HepG2 (cell line): ENCODE measurements at regions not wholly inside any gene's neighbourhood (a gene's known extent, or its start where the extent isn't known, plus 50 kb on each side); places are given as distances from the start of the nearest gene placed in this dataset.
A peak's percentile ranks its signal among the peaks of the same experiment; 100 is the strongest.

Source experiments
- ARHGAP35 ChIP-seq: sonication (generic); formaldehyde crosslinking; IDR thresholded peaks from 2 replicates; pipeline ENCODE4 v1.9.0; 2022; ENCODE audit warnings: mild to moderate bottlenecking, inconsistent platforms, moderate library complexity, missing genetic modification reagents, borderline replicate concordance
- ATF7 ChIP-seq, 2 experiments: fragments of 450-650 bp in 1 of 2; sonication (generic) in 1 of 2; formaldehyde crosslinking in 1 of 2; IDR thresholded peaks; 2 replicates each; pipeline versions ENCODE4 v1.4.0 to v1.6.1; 2016 to 2020; ENCODE audit warnings: antibody characterized with exemption in 1 of 2, mild to moderate bottlenecking in 1 of 2, missing genetic modification reagents in 1 of 2
- DR1 ChIP-seq: sonication (generic); formaldehyde crosslinking; IDR thresholded peaks from 2 replicates; pipeline ENCODE4 v1.8.0; 2021; ENCODE audit warnings: mild to moderate bottlenecking, missing genetic modification reagents, inconsistent platforms
- FOXP1 ChIP-seq, 2 experiments: fragments of 450-650 bp in 1 of 2; IDR thresholded peaks; 2 replicates each; pipeline ENCODE4 v1.6.1; 2017 to 2018; ENCODE audit warnings: antibody characterized with exemption in 1 of 2
- KLF15 ChIP-seq: sonication (generic); formaldehyde crosslinking; IDR thresholded peaks from 2 replicates; pipeline ENCODE4 v1.8.1; 2023; ENCODE audit warnings: borderline replicate concordance, mild to moderate bottlenecking, inconsistent platforms, missing genetic modification reagents, mixed read lengths
- MXD4 ChIP-seq: IDR thresholded peaks from 2 replicates; pipeline ENCODE4 v1.6.1; 2016; ENCODE audit warnings: mild to moderate bottlenecking, missing biosample characterization, missing genetic modification reagents
- NRL ChIP-seq: sonication (generic); formaldehyde crosslinking; IDR thresholded peaks from 2 replicates; pipeline ENCODE4 v1.5.0; 2020; ENCODE audit warnings: missing genetic modification reagents, mild to moderate bottlenecking, moderate library complexity, borderline replicate concordance
- ZNF101 ChIP-seq: sonication (generic); formaldehyde crosslinking; IDR thresholded peaks from 2 replicates; pipeline ENCODE4 v1.4.0; 2020; ENCODE audit warnings: mild to moderate bottlenecking, low read depth, missing genetic modification reagents, borderline replicate concordance
- ZNF232 ChIP-seq: sonication (generic); formaldehyde crosslinking; IDR thresholded peaks from 2 replicates; pipeline ENCODE4 v1.4.0; 2020; ENCODE audit warnings: missing genetic modification reagents, borderline replicate concordance
- ZNF337 ChIP-seq: sonication (generic); formaldehyde crosslinking; IDR thresholded peaks from 2 replicates; pipeline ENCODE4 v1.5.1; 2020; ENCODE audit warnings: missing genetic modification reagents, low read depth, mild to moderate bottlenecking, borderline replicate concordance
- ZNF367 ChIP-seq: sonication (generic); formaldehyde crosslinking; IDR thresholded peaks from 2 replicates; pipeline ENCODE4 v1.4.0; 2020; ENCODE audit warnings: missing genetic modification reagents, borderline replicate concordance
- ZNF484 ChIP-seq: sonication (generic); formaldehyde crosslinking; IDR thresholded peaks from 2 replicates; pipeline ENCODE4 v1.5.1; 2020; ENCODE audit warnings: mild to moderate bottlenecking, low read depth, missing genetic modification reagents, borderline replicate concordance
- ZNF570 ChIP-seq: sonication (generic); formaldehyde crosslinking; IDR thresholded peaks from 2 replicates; pipeline ENCODE4 v1.4.0; 2020; ENCODE audit warnings: mild to moderate bottlenecking, missing genetic modification reagents, borderline replicate concordance
- ZNF709 ChIP-seq: sonication (generic); formaldehyde crosslinking; IDR thresholded peaks from 2 replicates; pipeline ENCODE4 v1.5.0; 2020; ENCODE audit warnings: mild to moderate bottlenecking, missing genetic modification reagents
- ZNF747 ChIP-seq: sonication (generic); formaldehyde crosslinking; IDR thresholded peaks from 2 replicates; pipeline ENCODE4 v1.8.1; 2023; ENCODE audit warnings: missing genetic modification reagents, mild to moderate bottlenecking, borderline replicate concordance
- TF ChIP-seq, protein P1 (sequence below): sonication (generic); formaldehyde crosslinking; IDR thresholded peaks from 2 replicates; pipeline ENCODE4 v1.5.0; 2020; ENCODE audit warnings: mild to moderate bottlenecking, missing genetic modification reagents, moderate library complexity
- TF ChIP-seq, protein P2 (sequence below): sonication (generic); formaldehyde crosslinking; IDR thresholded peaks from 2 replicates; pipeline ENCODE4 v1.8.1; 2022; ENCODE audit warnings: low read depth, mild to moderate bottlenecking, missing genetic modification reagents
- TF ChIP-seq, protein P3 (sequence below): sonication (generic); formaldehyde crosslinking; IDR thresholded peaks from 2 replicates; pipeline ENCODE4 v1.4.0; 2020; ENCODE audit warnings: missing genetic modification reagents
- TF ChIP-seq, protein P4 (sequence below): sonication (generic); formaldehyde crosslinking; IDR thresholded peaks from 2 replicates; pipeline ENCODE4 v1.4.0; 2020; ENCODE audit warnings: missing genetic modification reagents, borderline replicate concordance

DNA sequence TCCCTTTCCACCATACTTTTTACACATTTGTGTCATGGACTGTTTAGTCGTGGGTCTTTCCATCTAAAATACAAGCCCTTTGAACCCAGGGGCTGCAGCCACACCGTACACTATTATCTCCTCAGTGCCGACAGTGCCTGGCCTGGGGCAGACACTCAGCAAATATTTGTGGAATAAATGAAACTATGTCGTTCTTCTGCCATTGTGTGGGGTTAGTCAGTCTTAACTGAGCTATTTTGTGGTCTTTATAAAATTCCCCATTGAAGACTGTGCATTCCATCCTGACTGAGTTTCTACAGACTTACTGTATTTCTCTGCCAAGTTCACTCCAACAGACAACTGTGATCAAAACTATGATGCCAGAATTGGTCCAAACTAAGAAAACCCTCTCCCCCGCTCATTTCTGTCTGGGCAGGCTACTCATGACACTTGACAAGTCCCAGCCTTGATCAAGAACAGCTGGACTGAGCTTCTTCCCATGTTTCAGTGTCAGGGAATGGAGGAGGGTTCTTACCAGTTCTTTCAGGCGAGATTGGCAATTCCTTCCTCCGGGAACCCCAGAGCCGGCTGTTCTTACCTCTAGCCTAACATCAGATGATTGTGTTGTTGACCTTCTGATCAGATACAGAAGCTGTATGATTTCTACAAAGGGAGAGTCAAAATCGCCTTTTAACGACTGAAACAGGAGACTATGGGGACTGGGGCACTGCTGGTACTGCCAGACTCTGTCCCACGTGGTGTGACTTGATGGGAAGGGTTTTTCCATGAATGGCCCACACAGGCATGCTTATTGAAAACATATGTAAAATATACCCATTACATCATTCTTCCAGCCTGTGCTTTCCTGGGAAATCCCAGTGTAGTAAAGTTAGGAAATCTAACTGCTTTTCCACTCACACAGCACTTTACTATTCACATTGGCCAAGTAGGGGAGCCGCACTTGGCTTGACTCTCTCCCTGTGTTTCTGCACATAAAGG lies 77.4 kb upstream of the NPAS2 start (continued):
- TF ChIP-seq ZNF709 (CRISPR knock-in tag) (no peak), ZNF232 (CRISPR knock-in tag) (no peak), ATF7 (IDR thresholded peaks at IDR 0.05) (no peak), ATF7 (CRISPR knock-in tag; IDR thresholded peaks at IDR 0.05) (no peak), ZNF484 (CRISPR knock-in tag) (no peak), KLF15 (CRISPR knock-in tag) (no peak; the same call in 1 of the 2 replicates), ZNF747 (no peak), DR1 (CRISPR knock-in tag) (no peak), FOXP1 (IDR thresholded peaks at IDR 0.05) (no peak), FOXP1 (CRISPR knock-in tag; IDR thresholded peaks at IDR 0.05) (no peak), ARHGAP35 (CRISPR knock-in tag) (no peak), ZNF367 (no peak), ZNF101 (no peak), ZNF337 (CRISPR knock-in tag) (no peak), ZNF570 (CRISPR knock-in tag) (no peak), MXD4 (CRISPR knock-in tag) (no peak), NRL (no peak)
- TF ChIP-seq, protein P1, sequence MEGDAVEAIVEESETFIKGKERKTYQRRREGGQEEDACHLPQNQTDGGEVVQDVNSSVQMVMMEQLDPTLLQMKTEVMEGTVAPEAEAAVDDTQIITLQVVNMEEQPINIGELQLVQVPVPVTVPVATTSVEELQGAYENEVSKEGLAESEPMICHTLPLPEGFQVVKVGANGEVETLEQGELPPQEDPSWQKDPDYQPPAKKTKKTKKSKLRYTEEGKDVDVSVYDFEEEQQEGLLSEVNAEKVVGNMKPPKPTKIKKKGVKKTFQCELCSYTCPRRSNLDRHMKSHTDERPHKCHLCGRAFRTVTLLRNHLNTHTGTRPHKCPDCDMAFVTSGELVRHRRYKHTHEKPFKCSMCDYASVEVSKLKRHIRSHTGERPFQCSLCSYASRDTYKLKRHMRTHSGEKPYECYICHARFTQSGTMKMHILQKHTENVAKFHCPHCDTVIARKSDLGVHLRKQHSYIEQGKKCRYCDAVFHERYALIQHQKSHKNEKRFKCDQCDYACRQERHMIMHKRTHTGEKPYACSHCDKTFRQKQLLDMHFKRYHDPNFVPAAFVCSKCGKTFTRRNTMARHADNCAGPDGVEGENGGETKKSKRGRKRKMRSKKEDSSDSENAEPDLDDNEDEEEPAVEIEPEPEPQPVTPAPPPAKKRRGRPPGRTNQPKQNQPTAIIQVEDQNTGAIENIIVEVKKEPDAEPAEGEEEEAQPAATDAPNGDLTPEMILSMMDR (CRISPR knock-in tag): 0 out of 2 replicates have a peak, but pooled peaks have one; percentile 5
- TF ChIP-seq, protein P2, sequence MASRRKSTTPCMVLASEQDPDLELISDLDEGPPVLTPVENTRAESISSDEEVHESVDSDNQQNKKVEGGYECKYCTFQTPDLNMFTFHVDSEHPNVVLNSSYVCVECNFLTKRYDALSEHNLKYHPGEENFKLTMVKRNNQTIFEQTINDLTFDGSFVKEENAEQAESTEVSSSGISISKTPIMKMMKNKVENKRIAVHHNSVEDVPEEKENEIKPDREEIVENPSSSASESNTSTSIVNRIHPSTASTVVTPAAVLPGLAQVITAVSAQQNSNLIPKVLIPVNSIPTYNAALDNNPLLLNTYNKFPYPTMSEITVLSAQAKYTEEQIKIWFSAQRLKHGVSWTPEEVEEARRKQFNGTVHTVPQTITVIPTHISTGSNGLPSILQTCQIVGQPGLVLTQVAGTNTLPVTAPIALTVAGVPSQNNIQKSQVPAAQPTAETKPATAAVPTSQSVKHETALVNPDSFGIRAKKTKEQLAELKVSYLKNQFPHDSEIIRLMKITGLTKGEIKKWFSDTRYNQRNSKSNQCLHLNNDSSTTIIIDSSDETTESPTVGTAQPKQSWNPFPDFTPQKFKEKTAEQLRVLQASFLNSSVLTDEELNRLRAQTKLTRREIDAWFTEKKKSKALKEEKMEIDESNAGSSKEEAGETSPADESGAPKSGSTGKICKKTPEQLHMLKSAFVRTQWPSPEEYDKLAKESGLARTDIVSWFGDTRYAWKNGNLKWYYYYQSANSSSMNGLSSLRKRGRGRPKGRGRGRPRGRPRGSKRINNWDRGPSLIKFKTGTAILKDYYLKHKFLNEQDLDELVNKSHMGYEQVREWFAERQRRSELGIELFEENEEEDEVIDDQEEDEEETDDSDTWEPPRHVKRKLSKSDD (CRISPR knock-in tag): no peak
- TF ChIP-seq, protein P3, sequence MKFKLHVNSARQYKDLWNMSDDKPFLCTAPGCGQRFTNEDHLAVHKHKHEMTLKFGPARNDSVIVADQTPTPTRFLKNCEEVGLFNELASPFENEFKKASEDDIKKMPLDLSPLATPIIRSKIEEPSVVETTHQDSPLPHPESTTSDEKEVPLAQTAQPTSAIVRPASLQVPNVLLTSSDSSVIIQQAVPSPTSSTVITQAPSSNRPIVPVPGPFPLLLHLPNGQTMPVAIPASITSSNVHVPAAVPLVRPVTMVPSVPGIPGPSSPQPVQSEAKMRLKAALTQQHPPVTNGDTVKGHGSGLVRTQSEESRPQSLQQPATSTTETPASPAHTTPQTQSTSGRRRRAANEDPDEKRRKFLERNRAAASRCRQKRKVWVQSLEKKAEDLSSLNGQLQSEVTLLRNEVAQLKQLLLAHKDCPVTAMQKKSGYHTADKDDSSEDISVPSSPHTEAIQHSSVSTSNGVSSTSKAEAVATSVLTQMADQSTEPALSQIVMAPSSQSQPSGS (CRISPR knock-in tag): no peak
- TF ChIP-seq, protein P4, sequence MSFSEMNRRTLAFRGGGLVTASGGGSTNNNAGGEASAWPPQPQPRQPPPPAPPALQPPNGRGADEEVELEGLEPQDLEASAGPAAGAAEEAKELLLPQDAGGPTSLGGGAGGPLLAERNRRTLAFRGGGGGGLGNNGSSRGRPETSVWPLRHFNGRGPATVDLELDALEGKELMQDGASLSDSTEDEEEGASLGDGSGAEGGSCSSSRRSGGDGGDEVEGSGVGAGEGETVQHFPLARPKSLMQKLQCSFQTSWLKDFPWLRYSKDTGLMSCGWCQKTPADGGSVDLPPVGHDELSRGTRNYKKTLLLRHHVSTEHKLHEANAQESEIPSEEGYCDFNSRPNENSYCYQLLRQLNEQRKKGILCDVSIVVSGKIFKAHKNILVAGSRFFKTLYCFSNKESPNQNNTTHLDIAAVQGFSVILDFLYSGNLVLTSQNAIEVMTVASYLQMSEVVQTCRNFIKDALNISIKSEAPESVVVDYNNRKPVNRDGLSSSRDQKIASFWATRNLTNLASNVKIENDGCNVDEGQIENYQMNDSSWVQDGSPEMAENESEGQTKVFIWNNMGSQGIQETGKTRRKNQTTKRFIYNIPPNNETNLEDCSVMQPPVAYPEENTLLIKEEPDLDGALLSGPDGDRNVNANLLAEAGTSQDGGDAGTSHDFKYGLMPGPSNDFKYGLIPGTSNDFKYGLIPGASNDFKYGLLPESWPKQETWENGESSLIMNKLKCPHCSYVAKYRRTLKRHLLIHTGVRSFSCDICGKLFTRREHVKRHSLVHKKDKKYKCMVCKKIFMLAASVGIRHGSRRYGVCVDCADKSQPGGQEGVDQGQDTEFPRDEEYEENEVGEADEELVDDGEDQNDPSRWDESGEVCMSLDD (CRISPR knock-in tag): no peak
